ENCODE measurements at regions not wholly inside any gene's neighbourhood (a gene's known extent, or its start where the extent isn't known, plus 50 kb on each side); places are given as distances from the start of the nearest gene placed in this dataset.

DNA sequence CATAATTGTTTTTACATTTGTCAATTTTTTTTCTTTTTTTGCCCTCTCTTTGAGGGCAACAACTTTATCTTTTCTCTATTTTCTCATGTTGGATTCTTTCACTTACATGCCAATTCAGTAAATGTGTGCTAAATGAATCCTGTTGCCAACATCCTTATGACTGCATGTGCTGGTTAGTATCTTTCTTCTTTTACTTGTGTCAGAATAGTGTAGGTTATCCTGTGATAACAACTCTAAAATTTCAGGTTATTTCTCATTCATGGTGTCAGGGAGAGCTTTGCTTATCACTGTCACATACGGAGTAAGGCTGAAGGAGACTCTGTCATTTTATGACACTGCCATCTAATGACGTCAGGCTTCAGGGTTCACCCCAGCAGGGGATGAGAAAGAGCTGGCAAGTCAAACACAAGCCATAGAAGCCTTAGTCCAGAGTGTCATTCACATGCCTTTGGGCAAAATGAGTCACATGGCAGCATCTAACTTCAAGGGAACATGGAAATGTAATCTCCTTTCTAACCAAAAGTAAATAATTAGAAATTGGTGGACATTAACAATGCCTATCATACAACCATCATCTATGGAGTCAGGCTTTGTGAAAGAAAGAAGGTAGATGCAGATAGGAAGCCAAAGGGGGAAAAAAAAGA is 242.5 kb upstream of the ATP2B1 start:
- intact Hi-C loops (cut with DNase I; ENCODE audit: low total_unique reads), result no loop called here

GRCh38 chr12:89950421-89950820 is 241.8 kb upstream of the ATP2B1 start:
- no peaks in the 10 kb centered on the region for H3K9me3 ChIP-seq
- no peak for DNase-seq (ENCODE audit: low spot score in 2 of 2)
- H3K36me3 ChIP-seq, result no peaks in the 10 kb centered on the region
- H3K27ac ChIP-seq, result peak overlapping the region in 1 of 2 donors; percentile 60
- no peaks in the 10 kb centered on the region for H3K27me3 ChIP-seq
- no peak for TF ChIP-seq CTCF (IDR thresholded peaks at IDR 0.05)
- no peak for TF ChIP-seq POLR2A (IDR thresholded peaks at IDR 0.05)
- TF ChIP-seq POLR2AphosphoS5 (IDR thresholded peaks at IDR 0.05), result no peak
- intact Hi-C loops (cut with DNase I; ENCODE audit: low total_unique reads), result no loop called here
- no peaks in the 10 kb centered on the region for H3K4me1 ChIP-seq
- H3K4me3 ChIP-seq, result no peak overlapping the region

More for the DNA sequence above, 242.5 kb upstream of the ATP2B1 start:
- H3K4me1 ChIP-seq, result no peaks in the 10 kb centered on the region
- no peak overlapping the region for H3K4me3 ChIP-seq
- H3K36me3 ChIP-seq, result no peaks in the 10 kb centered on the region
- no peaks in the 10 kb centered on the region for H3K27me3 ChIP-seq
- TF ChIP-seq POLR2AphosphoS5 (IDR thresholded peaks at IDR 0.05), result no peak
- no peak for TF ChIP-seq CTCF (IDR thresholded peaks at IDR 0.05)
- no peak for TF ChIP-seq POLR2A (IDR thresholded peaks at IDR 0.05)
- H3K27ac ChIP-seq, result no peak overlapping the region
- no peak for DNase-seq (ENCODE audit: low spot score in 2 of 2)
- H3K9me3 ChIP-seq, result no peaks in the 10 kb centered on the region

- no peak for DNase-seq (ENCODE audit: low spot score in 2 of 2)
- peak overlapping the region in 1 of 2 donors; percentile 60 for H3K27ac ChIP-seq
Observed at GRCh38 chr12:89949457-89950195, 241.0 kb upstream of the ATP2B1 start.

DNA sequence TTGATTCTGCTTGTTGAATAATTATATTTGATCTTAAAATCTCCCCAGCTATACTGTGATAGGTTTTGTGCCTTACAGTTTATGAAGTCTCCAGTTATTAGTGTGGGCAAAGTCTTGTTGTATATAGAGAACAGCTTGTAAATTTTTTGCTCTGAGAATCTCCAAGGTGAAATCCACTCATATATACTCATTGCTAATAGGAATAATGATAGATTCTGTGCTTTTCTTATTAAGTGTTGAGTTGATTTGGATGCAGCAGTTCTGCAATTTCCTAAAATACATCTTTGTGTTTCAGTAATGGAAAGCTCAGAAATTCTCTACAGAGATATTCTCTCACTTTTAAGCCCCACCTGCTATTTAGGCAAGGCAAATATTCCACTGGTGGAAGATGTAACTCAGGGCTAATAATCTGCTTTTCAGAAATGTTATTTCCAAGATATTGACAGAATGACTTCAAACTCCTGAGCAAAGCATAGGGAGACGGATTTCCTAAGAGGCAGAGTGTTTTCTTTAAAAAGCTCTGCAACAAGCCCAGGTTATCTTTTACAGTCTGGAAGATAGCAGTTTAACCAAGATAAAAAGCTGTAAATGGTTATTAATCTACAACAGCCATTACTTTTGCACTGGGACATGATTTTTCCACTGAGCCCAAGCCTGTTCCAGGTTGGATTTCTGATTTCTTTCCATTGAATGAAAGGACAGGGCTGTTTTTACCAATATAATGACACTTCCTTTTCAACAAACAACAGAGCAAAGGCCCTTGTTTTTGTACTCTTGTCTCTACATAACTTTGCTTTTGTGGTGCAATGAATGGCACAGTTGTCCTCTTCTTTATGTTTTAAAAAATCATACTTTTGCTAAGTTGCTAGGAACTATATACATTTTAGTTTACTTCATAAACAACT is 239.9 kb upstream of the ATP2B1 start:
- no peak overlapping the region for H3K4me3 ChIP-seq
- no peaks in the 10 kb centered on the region for H3K36me3 ChIP-seq
- H3K4me1 ChIP-seq, result no peaks in the 10 kb centered on the region
- H3K9me3 ChIP-seq, result no peaks in the 10 kb centered on the region
- H3K27me3 ChIP-seq, result no peaks in the 10 kb centered on the region
- TF ChIP-seq CTCF (IDR thresholded peaks at IDR 0.05), result no peak
- TF ChIP-seq POLR2AphosphoS5 (IDR thresholded peaks at IDR 0.05), result no peak
- TF ChIP-seq POLR2A (IDR thresholded peaks at IDR 0.05), result no peak
- DNase-seq (ENCODE audit: low spot score in 2 of 2), result no peak
- intact Hi-C loops (cut with DNase I; ENCODE audit: low total_unique reads), result no loop called here
- no peak overlapping the region for H3K27ac ChIP-seq

More at GRCh38 chr12:89949457-89950195, 241.0 kb upstream of the ATP2B1 start:
- Histone ChIP-seq H3K36me3 (no peaks in the 10 kb centered on the region), H3K9me3 (no peaks in the 10 kb centered on the region), H3K27me3 (no peaks in the 10 kb centered on the region), H3K4me1 (no peaks in the 10 kb centered on the region), H3K4me3 (no peak overlapping the region)
- TF ChIP-seq POLR2AphosphoS5 (IDR thresholded peaks at IDR 0.05) (no peak), POLR2A (IDR thresholded peaks at IDR 0.05) (no peak), CTCF (IDR thresholded peaks at IDR 0.05) (no peak)
- intact Hi-C loops (cut with DNase I; ENCODE audit: low total_unique reads), result no loop called here
